KMS-11 (cell line): ENCODE measurements at regions not wholly inside any gene's neighbourhood (a gene's known extent, or its start where the extent isn't known, plus 50 kb on each side); places are given as distances from the start of the nearest gene placed in this dataset.

Source experiments
- H2AFZ ChIP-seq: fragments of 200-600 bp; sonication (generic); 2 replicates; pipeline ENCODE4 v1.6.1; 2016; ENCODE audit warnings: antibody characterized with exemption, mixed run types, low read depth
- H3K27ac ChIP-seq: fragments of 200-600 bp; sonication (generic); 2 replicates; pipeline ENCODE4 v1.6.1; 2016; ENCODE audit warnings: mild to moderate bottlenecking, mixed run types
- H3K27me3 ChIP-seq: fragments of 200-600 bp; sonication (generic); 2 replicates; pipeline ENCODE4 v1.6.1; 2017; ENCODE audit warnings: mild to moderate bottlenecking, low read depth, mixed run types, moderate library complexity; ENCODE audit not compliant: insufficient read depth
- H3K36me3 ChIP-seq: fragments of 200-600 bp; sonication (generic); 2 replicates; pipeline ENCODE4 v1.6.1; 2017; ENCODE audit warnings: mild to moderate bottlenecking, mixed run types; ENCODE audit not compliant: insufficient read depth
- H3K4me1 ChIP-seq: fragments of 200-600 bp; sonication (generic); 2 replicates; pipeline ENCODE4 v1.6.1; 2016; ENCODE audit warnings: mild to moderate bottlenecking, low read depth, mixed run types; ENCODE audit not compliant: poor library complexity, severe bottlenecking
- H3K4me2 ChIP-seq: fragments of 200-600 bp; sonication (generic); 2 replicates; pipeline ENCODE4 v1.7.0; 2016; ENCODE audit warnings: mild to moderate bottlenecking, mixed run types
- H3K4me3 ChIP-seq: fragments of 200-600 bp; sonication (generic); IDR thresholded peaks from 2 replicates; pipeline ENCODE4 v1.6.1; 2017; ENCODE audit warnings: low read depth, low read length, mixed read lengths; ENCODE audit not compliant: insufficient read depth
- H3K79me2 ChIP-seq: fragments of 200-600 bp; sonication (generic); 2 replicates; pipeline ENCODE4 v1.6.1; 2016; ENCODE audit warnings: low read depth, mixed run types; ENCODE audit not compliant: insufficient read depth
- H3K9ac ChIP-seq: fragments of 200-600 bp; sonication (generic); 2 replicates; pipeline ENCODE4 v1.6.1; 2016; ENCODE audit warnings: mild to moderate bottlenecking, mixed run types
- H4K20me1 ChIP-seq: fragments of 200-600 bp; sonication (generic); 2 replicates; pipeline ENCODE4 v1.6.1; 2016; ENCODE audit warnings: mild to moderate bottlenecking, mixed run types; ENCODE audit not compliant: insufficient read depth
- CTCF ChIP-seq: fragments of 200-600 bp; sonication (generic); conservative IDR thresholded peaks from 2 replicates; pipeline ENCODE4 v1.6.1; 2017; ENCODE audit warnings: low read depth, mild to moderate bottlenecking, antibody characterized with exemption, low read length, moderate library complexity, mixed read lengths

GRCh38 chr3:103684904-103685303 lies 1250.1 kb downstream of the ZPLD1 start:
- Histone ChIP-seq H2AFZ (no peak overlapping the region), H3K4me2 (no peak overlapping the region), H3K27me3 (no peaks in the 10 kb centered on the region), H3K36me3 (no peaks in the 10 kb centered on the region), H3K4me1 (no peaks in the 10 kb centered on the region), H3K27ac (no peak overlapping the region), H4K20me1 (no peaks in the 10 kb centered on the region), H3K4me3 (no peak overlapping the region), H3K79me2 (no peaks in the 10 kb centered on the region), H3K9ac (no peak overlapping the region)
- TF ChIP-seq CTCF, result no peak

GRCh38 chr3:103685939-103686338 lies 1251.1 kb downstream of the ZPLD1 start:
- no peak overlapping the region for H2AFZ ChIP-seq
- H3K27ac ChIP-seq, result no peak overlapping the region
- no peaks in the 10 kb centered on the region for H3K79me2 ChIP-seq
- no peaks in the 10 kb centered on the region for H3K36me3 ChIP-seq
- H4K20me1 ChIP-seq, result no peaks in the 10 kb centered on the region
- H3K4me2 ChIP-seq, result no peak overlapping the region
- TF ChIP-seq CTCF, result no peak
- no peak overlapping the region for H3K9ac ChIP-seq
- no peak overlapping the region for H3K4me3 ChIP-seq
- H3K27me3 ChIP-seq, result no peaks in the 10 kb centered on the region
- H3K4me1 ChIP-seq, result no peaks in the 10 kb centered on the region

- no peaks in the 10 kb centered on the region for H3K36me3 ChIP-seq
- H2AFZ ChIP-seq, result no peak overlapping the region
- H3K4me1 ChIP-seq, result no peaks in the 10 kb centered on the region
- no peak overlapping the region for H3K4me3 ChIP-seq
- H3K4me2 ChIP-seq, result no peak overlapping the region
- H3K79me2 ChIP-seq, result no peaks in the 10 kb centered on the region
- H3K9ac ChIP-seq, result no peak overlapping the region
- no peaks in the 10 kb centered on the region for H4K20me1 ChIP-seq
- TF ChIP-seq CTCF, result no peak
- no peaks in the 10 kb centered on the region for H3K27me3 ChIP-seq
- no peak overlapping the region for H3K27ac ChIP-seq
Measured at GRCh38 chr3:103690536-103690935, 1255.7 kb downstream of the ZPLD1 start.

GRCh38 chr3:103693831-103694230 lies 1259.0 kb downstream of the ZPLD1 start:
- Histone ChIP-seq H3K27me3 (no peaks in the 10 kb centered on the region), H3K27ac (no peak overlapping the region), H3K4me3 (no peak overlapping the region), H3K9ac (no peak overlapping the region), H3K4me2 (no peak overlapping the region), H2AFZ (no peak overlapping the region), H3K79me2 (no peaks in the 10 kb centered on the region), H4K20me1 (no peaks in the 10 kb centered on the region), H3K36me3 (no peaks in the 10 kb centered on the region), H3K4me1 (no peaks in the 10 kb centered on the region)
- no peak for TF ChIP-seq CTCF

GRCh38 chr3:103698646-103699045 lies 1263.8 kb downstream of the ZPLD1 start:
- no peak overlapping the region for H3K9ac ChIP-seq
- H4K20me1 ChIP-seq, result no peaks in the 10 kb centered on the region
- H3K4me1 ChIP-seq, result no peaks in the 10 kb centered on the region
- no peak overlapping the region for H3K4me2 ChIP-seq
- H3K79me2 ChIP-seq, result no peaks in the 10 kb centered on the region
- H2AFZ ChIP-seq, result no peak overlapping the region
- H3K27me3 ChIP-seq, result no peaks in the 10 kb centered on the region
- H3K27ac ChIP-seq, result no peak overlapping the region
- no peak for TF ChIP-seq CTCF
- H3K4me3 ChIP-seq, result no peak overlapping the region
- no peaks in the 10 kb centered on the region for H3K36me3 ChIP-seq
